ENCODE measurements at regions not wholly inside any gene's neighbourhood (a gene's known extent, or its start where the extent isn't known, plus 50 kb on each side); places are given as distances from the start of the nearest gene placed in this dataset.

DNA sequence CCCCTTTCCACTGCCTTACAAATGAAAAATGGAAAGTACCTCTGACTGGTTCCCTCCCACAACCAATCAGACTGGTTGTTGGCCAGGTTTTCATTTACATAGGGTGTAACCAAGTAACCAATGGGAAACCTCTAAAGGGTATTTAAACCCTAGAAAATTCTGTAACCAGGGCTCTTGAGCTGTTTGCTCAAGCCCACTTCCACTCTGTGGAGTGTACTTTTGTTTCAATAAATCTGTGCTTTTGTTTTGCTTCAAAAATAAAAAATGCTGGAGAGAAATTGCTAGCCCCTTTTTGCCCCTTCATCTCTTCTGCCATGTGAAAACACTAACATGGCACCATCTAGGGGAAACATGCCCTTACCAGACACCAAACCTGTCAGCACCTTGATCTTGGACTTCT, 129.5 kb downstream of the AHR start:
- TF ChIP-seq, protein P1, sequence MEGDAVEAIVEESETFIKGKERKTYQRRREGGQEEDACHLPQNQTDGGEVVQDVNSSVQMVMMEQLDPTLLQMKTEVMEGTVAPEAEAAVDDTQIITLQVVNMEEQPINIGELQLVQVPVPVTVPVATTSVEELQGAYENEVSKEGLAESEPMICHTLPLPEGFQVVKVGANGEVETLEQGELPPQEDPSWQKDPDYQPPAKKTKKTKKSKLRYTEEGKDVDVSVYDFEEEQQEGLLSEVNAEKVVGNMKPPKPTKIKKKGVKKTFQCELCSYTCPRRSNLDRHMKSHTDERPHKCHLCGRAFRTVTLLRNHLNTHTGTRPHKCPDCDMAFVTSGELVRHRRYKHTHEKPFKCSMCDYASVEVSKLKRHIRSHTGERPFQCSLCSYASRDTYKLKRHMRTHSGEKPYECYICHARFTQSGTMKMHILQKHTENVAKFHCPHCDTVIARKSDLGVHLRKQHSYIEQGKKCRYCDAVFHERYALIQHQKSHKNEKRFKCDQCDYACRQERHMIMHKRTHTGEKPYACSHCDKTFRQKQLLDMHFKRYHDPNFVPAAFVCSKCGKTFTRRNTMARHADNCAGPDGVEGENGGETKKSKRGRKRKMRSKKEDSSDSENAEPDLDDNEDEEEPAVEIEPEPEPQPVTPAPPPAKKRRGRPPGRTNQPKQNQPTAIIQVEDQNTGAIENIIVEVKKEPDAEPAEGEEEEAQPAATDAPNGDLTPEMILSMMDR (IDR thresholded peaks at IDR 0.05), result no peak
- no peak for TF ChIP-seq POLR2A (IDR thresholded peaks at IDR 0.05)
